Ascending aorta (tissue), 2 donors: ENCODE measurements at regions not wholly inside any gene's neighbourhood (a gene's known extent, or its start where the extent isn't known, plus 50 kb on each side); places are given as distances from the start of the nearest gene placed in this dataset.

Experiments
- DNase-seq, 2 donors: peaks; one replicate each; pipeline ENCODE4 v3.0.0-alpha.2; 2019; ENCODE audit warnings: low spot score in 2 of 2
- H3K27ac ChIP-seq, 2 donors: fragments of 200-600 bp; sonication (generic); one replicate each; pipeline ENCODE4 v1.5.1; 2016 to 2017; ENCODE audit warnings: mild to moderate bottlenecking in 1 of 2
- H3K27me3 ChIP-seq: fragments of 200-600 bp; sonication (generic); one replicate; pipeline ENCODE4 v1.5.1; 2017
- H3K36me3 ChIP-seq, 2 donors: fragments of 200-600 bp; sonication (generic); one replicate each; pipeline ENCODE4 v1.5.1; 2016
- H3K4me1 ChIP-seq, 2 donors: fragments of 200-600 bp; sonication (generic); one replicate each; pipeline ENCODE4 v1.5.1; 2016 to 2017; ENCODE audit warnings: mild to moderate bottlenecking in 1 of 2
- H3K4me3 ChIP-seq, 2 donors: fragments of 200-600 bp; sonication (generic); one replicate each; pipeline ENCODE4 v1.5.1; 2016 to 2017; ENCODE audit warnings: mild to moderate bottlenecking in 1 of 2
- H3K9me3 ChIP-seq, 2 donors: fragments of 200-600 bp; sonication (generic); one replicate each; pipeline ENCODE4 v1.5.1; 2016
- intact Hi-C: fragments of 100-400 bp; cut with DNase I; formaldehyde crosslinking; loops from one replicate; pipeline ENCODE4 v1.15.1; 2023
- TF ChIP-seq, protein P1 (sequence below), 3 experiments: fragments of 200-600 bp in 2 of 3; fragments of 450-650 bp in 1 of 3; sonication (generic) in 2 of 3; IDR thresholded peaks; one replicate each; pipeline ENCODE4 v1.5.1; 2016 to 2019; ENCODE audit warnings: antibody characterized with exemption in 3 of 3, mild to moderate bottlenecking in 1 of 3, moderate library complexity in 1 of 3

DNA sequence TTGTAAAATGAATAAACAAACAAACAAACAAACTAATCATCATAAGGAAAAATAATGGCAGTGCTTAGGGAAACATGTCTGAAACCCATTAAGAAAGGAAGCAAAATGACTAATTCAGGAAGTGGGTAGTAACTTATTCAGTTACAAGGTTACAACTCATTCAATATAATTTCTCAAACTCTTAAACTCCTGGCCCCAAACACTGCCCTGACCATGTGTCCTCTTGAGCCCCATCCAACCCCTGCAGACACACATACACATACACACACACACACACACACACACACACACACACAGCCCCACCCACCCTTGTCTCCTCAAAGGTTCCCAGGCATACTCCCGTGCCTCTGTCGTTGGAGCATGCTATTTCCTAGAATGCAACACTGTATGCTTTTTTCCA is 193.9 kb downstream of the SEC61B start:
- intact Hi-C loops: no loop called here
- Histone ChIP-seq H3K36me3 (no peaks in the 10 kb centered on the region), H3K9me3 (no peaks in the 10 kb centered on the region), H3K4me1 (no peaks in the 10 kb centered on the region), H3K27me3 (no peaks in the 10 kb centered on the region), H3K4me3 (no peak overlapping the region), H3K27ac (no peak overlapping the region)
- no peak for DNase-seq
- TF ChIP-seq, protein P1, sequence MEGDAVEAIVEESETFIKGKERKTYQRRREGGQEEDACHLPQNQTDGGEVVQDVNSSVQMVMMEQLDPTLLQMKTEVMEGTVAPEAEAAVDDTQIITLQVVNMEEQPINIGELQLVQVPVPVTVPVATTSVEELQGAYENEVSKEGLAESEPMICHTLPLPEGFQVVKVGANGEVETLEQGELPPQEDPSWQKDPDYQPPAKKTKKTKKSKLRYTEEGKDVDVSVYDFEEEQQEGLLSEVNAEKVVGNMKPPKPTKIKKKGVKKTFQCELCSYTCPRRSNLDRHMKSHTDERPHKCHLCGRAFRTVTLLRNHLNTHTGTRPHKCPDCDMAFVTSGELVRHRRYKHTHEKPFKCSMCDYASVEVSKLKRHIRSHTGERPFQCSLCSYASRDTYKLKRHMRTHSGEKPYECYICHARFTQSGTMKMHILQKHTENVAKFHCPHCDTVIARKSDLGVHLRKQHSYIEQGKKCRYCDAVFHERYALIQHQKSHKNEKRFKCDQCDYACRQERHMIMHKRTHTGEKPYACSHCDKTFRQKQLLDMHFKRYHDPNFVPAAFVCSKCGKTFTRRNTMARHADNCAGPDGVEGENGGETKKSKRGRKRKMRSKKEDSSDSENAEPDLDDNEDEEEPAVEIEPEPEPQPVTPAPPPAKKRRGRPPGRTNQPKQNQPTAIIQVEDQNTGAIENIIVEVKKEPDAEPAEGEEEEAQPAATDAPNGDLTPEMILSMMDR (IDR thresholded peaks at IDR 0.05): no peak

- no peak overlapping the region for H3K4me3 ChIP-seq
- intact Hi-C loops: no loop called here
- DNase-seq: no peak
- H3K36me3 ChIP-seq: no peaks in the 10 kb centered on the region
- H3K4me1 ChIP-seq: no peaks in the 10 kb centered on the region
- H3K27ac ChIP-seq: no peak overlapping the region
- no peaks in the 10 kb centered on the region for H3K27me3 ChIP-seq
- H3K9me3 ChIP-seq: no peaks in the 10 kb centered on the region
- TF ChIP-seq, protein P1 (IDR thresholded peaks at IDR 0.05): no peak
Observed at GRCh38 chr9:99419070-99419469, 197.0 kb downstream of the SEC61B start.

DNA sequence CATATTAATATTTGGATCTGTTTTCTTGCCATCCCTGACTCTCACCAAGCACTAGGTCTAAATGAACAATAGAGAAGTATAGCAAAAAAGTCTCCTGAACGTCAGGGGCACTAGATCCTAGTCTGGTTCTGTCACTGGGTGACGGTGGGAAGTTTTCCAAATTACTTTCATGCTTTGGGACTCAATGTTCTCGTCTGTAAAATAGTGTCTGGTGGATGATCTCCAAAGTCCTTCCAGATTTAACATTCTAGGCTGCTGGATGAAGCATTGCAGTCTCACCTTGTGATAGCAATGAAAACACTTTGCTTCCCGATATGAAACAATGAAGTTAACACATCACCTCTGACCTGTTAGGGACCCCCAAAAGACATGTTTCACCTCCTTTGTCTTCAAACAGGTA is 199.3 kb downstream of the SEC61B start:
- no peaks in the 10 kb centered on the region for H3K4me1 ChIP-seq
- H3K27ac ChIP-seq: no peak overlapping the region
- TF ChIP-seq, protein P1 (IDR thresholded peaks at IDR 0.05): no peak
- H3K36me3 ChIP-seq: no peaks in the 10 kb centered on the region
- intact Hi-C loops: no loop called here
- no peaks in the 10 kb centered on the region for H3K27me3 ChIP-seq
- DNase-seq: no peak
- no peaks in the 10 kb centered on the region for H3K9me3 ChIP-seq
- no peak overlapping the region for H3K4me3 ChIP-seq

DNA sequence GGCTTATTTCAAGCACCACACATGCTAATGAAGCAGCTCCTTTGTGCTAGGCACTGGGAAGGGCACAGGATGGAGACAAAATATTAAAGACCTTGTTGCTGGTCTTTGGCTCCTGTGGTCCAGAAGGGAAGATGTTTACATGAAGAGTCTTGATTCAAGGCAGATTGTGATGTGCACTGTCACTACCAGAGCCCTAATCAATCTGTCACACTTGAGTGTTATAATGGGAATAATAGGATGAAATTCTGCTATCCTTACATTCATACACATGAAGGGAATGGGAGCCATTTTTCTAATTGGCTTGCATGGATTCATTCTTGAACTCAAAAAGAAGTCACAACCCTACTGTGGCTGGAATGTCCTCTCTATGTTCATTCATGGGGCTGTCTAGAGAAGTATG is 203.0 kb downstream of the SEC61B start:
- no peaks in the 10 kb centered on the region for H3K4me1 ChIP-seq
- H3K4me3 ChIP-seq: no peak overlapping the region
- DNase-seq: no peak
- no peaks in the 10 kb centered on the region for H3K27me3 ChIP-seq
- H3K36me3 ChIP-seq: no peaks in the 10 kb centered on the region
- H3K9me3 ChIP-seq: no peaks in the 10 kb centered on the region
- no peak overlapping the region for H3K27ac ChIP-seq
- intact Hi-C loops: no loop called here
- TF ChIP-seq, protein P1 (IDR thresholded peaks at IDR 0.05): no peak

- Histone ChIP-seq H3K36me3 (no peaks in the 10 kb centered on the region), H3K9me3 (no peaks in the 10 kb centered on the region), H3K27me3 (no peaks in the 10 kb centered on the region), H3K4me1 (no peaks in the 10 kb centered on the region), H3K27ac (no peak overlapping the region), H3K4me3 (no peak overlapping the region)
- TF ChIP-seq, protein P1 (IDR thresholded peaks at IDR 0.05): no peak
- intact Hi-C loops: no loop called here
- no peak for DNase-seq
Observed at GRCh38 chr9:99425923-99426842, 204.1 kb downstream of the SEC61B start.
